Immature natural killer cell (primary cell): ENCODE measurements at regions not wholly inside any gene's neighbourhood (a gene's known extent, or its start where the extent isn't known, plus 50 kb on each side); places are given as distances from the start of the nearest gene placed in this dataset.
A peak's percentile ranks its signal among the peaks of the same experiment; 100 is the strongest.

Source experiments
- DNase-seq, 3 donors: peaks; one replicate each; pipeline ENCODE4 v3.0.0; 2022; ENCODE audit warnings: mixed read lengths in 1 of 3
- H3K27ac Mint-ChIP-seq, 6 donors: one replicate each; pipeline ENCODE4 v1.8.0; 2020; ENCODE audit warnings: mixed read lengths in 6 of 6, mild to moderate bottlenecking in 5 of 6, inconsistent platforms in 4 of 6, moderate library complexity in 3 of 6
- H3K27me3 Mint-ChIP-seq, 3 donors: one replicate each; pipeline ENCODE4 v1.8.0; 2020 to 2021; ENCODE audit warnings: low read depth in 3 of 3, mild to moderate bottlenecking in 3 of 3, mixed read lengths in 3 of 3, moderate library complexity in 3 of 3, inconsistent platforms in 1 of 3
- H3K36me3 Mint-ChIP-seq, 3 donors: one replicate each; pipeline ENCODE4 v1.8.0; 2020; ENCODE audit warnings: mixed read lengths in 3 of 3, inconsistent platforms in 2 of 3, mild to moderate bottlenecking in 2 of 3
- H3K4me1 Mint-ChIP-seq, 2 donors: one replicate each; pipeline ENCODE4 v1.8.0; 2020; ENCODE audit warnings: inconsistent platforms in 2 of 2, mild to moderate bottlenecking in 2 of 2, mixed read lengths in 2 of 2, moderate library complexity in 1 of 2
- H3K4me3 Mint-ChIP-seq, 5 donors: one replicate each; pipeline ENCODE4 v1.8.0; 2020; ENCODE audit warnings: mild to moderate bottlenecking in 5 of 5, mixed read lengths in 5 of 5, inconsistent platforms in 3 of 5, moderate library complexity in 3 of 5
- H3K9me3 Mint-ChIP-seq, 6 donors: one replicate each; pipeline ENCODE4 v1.8.0; 2020; ENCODE audit warnings: mild to moderate bottlenecking in 6 of 6, mixed read lengths in 6 of 6, inconsistent platforms in 4 of 6, moderate library complexity in 3 of 6

GRCh38 chr4:125398263-125399002 is 83.7 kb downstream of the FAT4 start:
- Mint-ChIP-seq H3K36me3 (peaks cover 0 to 7% (median 6%) of the 10 kb centered on the region in 3 donors), H3K27ac (no peak overlapping the region), H3K9me3 (no peaks in the 10 kb centered on the region), H3K4me3 (no peak overlapping the region), H3K27me3 (no peaks in the 10 kb centered on the region), H3K4me1 (peaks cover 16 to 26% of the 10 kb centered on the region in 2 donors)
- DNase-seq, result no peak

GRCh38 chr4:125400756-125401155 is 86.0 kb downstream of the FAT4 start:
- DNase-seq, result no peak
- no peak overlapping the region for H3K4me3 Mint-ChIP-seq
- H3K36me3 Mint-ChIP-seq, result peaks cover 0 to 7% (median 7%) of the 10 kb centered on the region in 3 donors
- H3K9me3 Mint-ChIP-seq, result peaks cover 0 to 3% (median 0%) of the 10 kb centered on the region in 6 donors
- H3K4me1 Mint-ChIP-seq, result peaks cover 9 to 17% of the 10 kb centered on the region in 2 donors
- H3K27ac Mint-ChIP-seq, result no peak overlapping the region
- H3K27me3 Mint-ChIP-seq, result peaks cover 0 to 2% (median 0%) of the 10 kb centered on the region in 3 donors

GRCh38 chr4:125401784-125402183 is 87.0 kb downstream of the FAT4 start:
- H3K27ac Mint-ChIP-seq, result no peak overlapping the region
- H3K9me3 Mint-ChIP-seq, result peaks cover 0 to 3% (median 0%) of the 10 kb centered on the region in 6 donors
- no peak overlapping the region for H3K4me3 Mint-ChIP-seq
- H3K36me3 Mint-ChIP-seq, result peaks cover 0 to 7% (median 7%) of the 10 kb centered on the region in 3 donors
- peaks cover 0 to 2% (median 0%) of the 10 kb centered on the region in 3 donors for H3K27me3 Mint-ChIP-seq
- no peak for DNase-seq
- peaks cover 9 to 17% of the 10 kb centered on the region in 2 donors for H3K4me1 Mint-ChIP-seq

GRCh38 chr4:125420526-125420925 is 105.8 kb downstream of the FAT4 start:
- DNase-seq, result no peak
- Mint-ChIP-seq H3K4me1 (no peaks in the 10 kb centered on the region), H3K27me3 (no peaks in the 10 kb centered on the region)

GRCh38 chr4:125421547-125421946 is 106.8 kb downstream of the FAT4 start:
- no peak overlapping the region for H3K27ac Mint-ChIP-seq
- H3K4me1 Mint-ChIP-seq, result no peaks in the 10 kb centered on the region
- no peaks in the 10 kb centered on the region for H3K27me3 Mint-ChIP-seq
- H3K9me3 Mint-ChIP-seq, result peaks cover 0 to 3% (median 0%) of the 10 kb centered on the region in 6 donors
- H3K4me3 Mint-ChIP-seq, result no peak overlapping the region
- peaks cover 13 to 38% (median 15%) of the 10 kb centered on the region in 3 donors for H3K36me3 Mint-ChIP-seq
- no peak for DNase-seq

More at GRCh38 chr4:125420526-125420925, 105.8 kb downstream of the FAT4 start:
- peaks cover 21 to 47% (median 24%) of the 10 kb centered on the region in 3 donors for H3K36me3 Mint-ChIP-seq
- no peak overlapping the region for H3K4me3 Mint-ChIP-seq
- H3K27ac Mint-ChIP-seq, result no peak overlapping the region
- peaks cover 0 to 3% (median 0%) of the 10 kb centered on the region in 6 donors for H3K9me3 Mint-ChIP-seq

- H3K4me3 Mint-ChIP-seq, result no peak overlapping the region
- no peak for DNase-seq
- no peaks in the 10 kb centered on the region for H3K4me1 Mint-ChIP-seq
- no peak overlapping the region for H3K27ac Mint-ChIP-seq
- no peaks in the 10 kb centered on the region for H3K27me3 Mint-ChIP-seq
- peaks cover 0 to 3% (median 0%) of the 10 kb centered on the region in 6 donors for H3K9me3 Mint-ChIP-seq
- H3K36me3 Mint-ChIP-seq, result peaks cover 8 to 29% (median 11%) of the 10 kb centered on the region in 3 donors
Measured at GRCh38 chr4:125423124-125423523, 108.4 kb downstream of the FAT4 start.

GRCh38 chr4:125428832-125429231 is 114.1 kb downstream of the FAT4 start:
- Mint-ChIP-seq H3K4me1 (peaks cover 0 to 6% of the 10 kb centered on the region in 2 donors), H3K9me3 (no peaks in the 10 kb centered on the region), H3K27me3 (no peaks in the 10 kb centered on the region), H3K4me3 (no peak overlapping the region), H3K27ac (no peak overlapping the region), H3K36me3 (peaks cover 2 to 6% (median 4%) of the 10 kb centered on the region in 3 donors)
- DNase-seq, result no peak

GRCh38 chr4:125430086-125430485 is 115.3 kb downstream of the FAT4 start:
- H3K27me3 Mint-ChIP-seq, result no peaks in the 10 kb centered on the region
- no peak for DNase-seq
- H3K4me3 Mint-ChIP-seq, result no peak overlapping the region
- H3K36me3 Mint-ChIP-seq, result peaks cover 0 to 5% (median 3%) of the 10 kb centered on the region in 3 donors
- no peaks in the 10 kb centered on the region for H3K9me3 Mint-ChIP-seq
- H3K27ac Mint-ChIP-seq, result no peak overlapping the region
- H3K4me1 Mint-ChIP-seq, result peaks cover 0 to 6% of the 10 kb centered on the region in 2 donors

- DNase-seq, result no peak
- H3K27me3 Mint-ChIP-seq, result no peaks in the 10 kb centered on the region
- peaks cover under 1 to 6% of the 10 kb centered on the region in 2 donors for H3K4me1 Mint-ChIP-seq
- no peak overlapping the region for H3K4me3 Mint-ChIP-seq
- H3K36me3 Mint-ChIP-seq, result peaks cover 3 to 18% (median 5%) of the 10 kb centered on the region in 3 donors
- no peak overlapping the region for H3K27ac Mint-ChIP-seq
- no peaks in the 10 kb centered on the region for H3K9me3 Mint-ChIP-seq
Measured at GRCh38 chr4:125432078-125432477, 117.3 kb downstream of the FAT4 start.

GRCh38 chr4:125433453-125433852 is 118.7 kb downstream of the FAT4 start:
- no peak overlapping the region for H3K4me3 Mint-ChIP-seq
- no peaks in the 10 kb centered on the region for H3K9me3 Mint-ChIP-seq
- no peak overlapping the region for H3K27ac Mint-ChIP-seq
- peaks cover 2 to 6% of the 10 kb centered on the region in 2 donors for H3K4me1 Mint-ChIP-seq
- no peaks in the 10 kb centered on the region for H3K27me3 Mint-ChIP-seq
- H3K36me3 Mint-ChIP-seq, result peaks cover 3 to 20% (median 7%) of the 10 kb centered on the region in 3 donors
- DNase-seq, result no peak

- H3K27me3 Mint-ChIP-seq, result no peaks in the 10 kb centered on the region
Measured at GRCh38 chr4:125434136-125434535, 119.4 kb downstream of the FAT4 start.

GRCh38 chr4:125440814-125441213 is 126.1 kb downstream of the FAT4 start:
- peaks cover 0 to 2% (median 0%) of the 10 kb centered on the region in 6 donors for H3K9me3 Mint-ChIP-seq
- H3K4me1 Mint-ChIP-seq, result peaks cover 11 to 12% of the 10 kb centered on the region in 2 donors
- peaks cover 0 to 4% (median 2%) of the 10 kb centered on the region in 3 donors for H3K27me3 Mint-ChIP-seq
- no peak overlapping the region for H3K4me3 Mint-ChIP-seq
- H3K36me3 Mint-ChIP-seq, result peaks cover 0 to 14% (median 7%) of the 10 kb centered on the region in 3 donors
- no peak for DNase-seq
- peak overlapping the region in 4 of 6 donors; percentile 8 to 52 (median 26) for H3K27ac Mint-ChIP-seq

More at GRCh38 chr4:125434136-125434535, 119.4 kb downstream of the FAT4 start:
- peaks cover 2 to 6% of the 10 kb centered on the region in 2 donors for H3K4me1 Mint-ChIP-seq
- no peak for DNase-seq
- H3K36me3 Mint-ChIP-seq, result peaks cover 3 to 24% (median 7%) of the 10 kb centered on the region in 3 donors
- H3K4me3 Mint-ChIP-seq, result no peak overlapping the region
- H3K27ac Mint-ChIP-seq, result no peak overlapping the region
- H3K9me3 Mint-ChIP-seq, result no peaks in the 10 kb centered on the region

GRCh38 chr4:125444166-125444565 is 129.4 kb downstream of the FAT4 start:
- peaks cover 0 to 2% (median 0%) of the 10 kb centered on the region in 6 donors for H3K9me3 Mint-ChIP-seq
- peaks cover 0 to 5% (median 2%) of the 10 kb centered on the region in 3 donors for H3K27me3 Mint-ChIP-seq
- no peak for DNase-seq
- peaks cover 9 to 12% of the 10 kb centered on the region in 2 donors for H3K4me1 Mint-ChIP-seq
- no peak overlapping the region for H3K4me3 Mint-ChIP-seq
- H3K36me3 Mint-ChIP-seq, result peaks cover 10 to 13% (median 11%) of the 10 kb centered on the region in 3 donors
- no peak overlapping the region for H3K27ac Mint-ChIP-seq

GRCh38 chr4:125445525-125445924 is 130.8 kb downstream of the FAT4 start:
- peaks cover 3 to 5% of the 10 kb centered on the region in 2 donors for H3K4me1 Mint-ChIP-seq
- no peak for DNase-seq
- H3K27ac Mint-ChIP-seq, result no peak overlapping the region
- peaks cover 0 to 3% (median 0%) of the 10 kb centered on the region in 3 donors for H3K27me3 Mint-ChIP-seq
- no peak overlapping the region for H3K4me3 Mint-ChIP-seq
- no peaks in the 10 kb centered on the region for H3K9me3 Mint-ChIP-seq
- peaks cover 16 to 20% (median 18%) of the 10 kb centered on the region in 3 donors for H3K36me3 Mint-ChIP-seq
